HepG2 (cell line): ENCODE measurements at regions not wholly inside any gene's neighbourhood (a gene's known extent, or its start where the extent isn't known, plus 50 kb on each side); places are given as distances from the start of the nearest gene placed in this dataset.
A peak's percentile ranks its signal among the peaks of the same experiment; 100 is the strongest.

Experiments
- ELF3 ChIP-seq: IDR thresholded peaks from 2 replicates; pipeline ENCODE4 v1.6.1; 2016; ENCODE audit warnings: missing genetic modification reagents, missing compliant biosample characterization
- FOSL2 ChIP-seq: sonication (generic); formaldehyde crosslinking; IDR thresholded peaks from 2 replicates; pipeline ENCODE4 v1.4.0; 2020; ENCODE audit warnings: missing genetic modification reagents
- FOXA3 ChIP-seq: IDR thresholded peaks from 2 replicates; pipeline ENCODE4 v1.6.1; 2016; ENCODE audit warnings: missing genetic modification reagents, missing compliant biosample characterization
- FOXO1 ChIP-seq: sonication (generic); formaldehyde crosslinking; IDR thresholded peaks from 2 replicates; pipeline ENCODE4 v1.4.0; 2020; ENCODE audit warnings: missing genetic modification reagents
- HDAC2 ChIP-seq: sonication (generic); formaldehyde crosslinking; IDR thresholded peaks from 2 replicates; pipeline ENCODE4 v1.4.0; 2020; ENCODE audit warnings: missing genetic modification reagents
- KAT8 ChIP-seq: IDR thresholded peaks from 2 replicates; pipeline ENCODE4 v1.6.1; 2016; ENCODE audit warnings: missing genetic modification reagents, missing compliant biosample characterization
- MED1 ChIP-seq: sonication (generic); formaldehyde crosslinking; IDR thresholded peaks from 2 replicates; pipeline ENCODE4 v1.4.0; 2020; ENCODE audit warnings: missing genetic modification reagents
- NBN ChIP-seq: fragments of 450-650 bp; conservative IDR thresholded peaks from 2 replicates; pipeline ENCODE4 v1.6.1; 2017
- SALL1 ChIP-seq: sonication (generic); formaldehyde crosslinking; IDR thresholded peaks from 2 replicates; pipeline ENCODE4 v1.8.0; 2022; ENCODE audit warnings: mild to moderate bottlenecking, missing genetic modification reagents
- SAP130 ChIP-seq: IDR thresholded peaks from 2 replicates; pipeline ENCODE4 v1.6.1; 2016; ENCODE audit warnings: low read depth
- TAF1 ChIP-seq: sonication (generic); formaldehyde crosslinking; IDR thresholded peaks from 2 replicates; pipeline ENCODE4 v1.4.0; 2020; ENCODE audit warnings: missing genetic modification reagents
- YY1 ChIP-seq: IDR thresholded peaks from 2 replicates; pipeline ENCODE4 v1.6.1; 2011; ENCODE audit warnings: low read length, low read depth, moderate library complexity, mild to moderate bottlenecking; ENCODE audit not compliant: insufficient read depth, insufficient replicate concordance
- ZNF263 ChIP-seq: sonication (generic); formaldehyde crosslinking; IDR thresholded peaks from 2 replicates; pipeline ENCODE4 v1.4.0; 2020; ENCODE audit warnings: missing genetic modification reagents
- ZNF460 ChIP-seq: sonication (generic); formaldehyde crosslinking; IDR thresholded peaks from 2 replicates; pipeline ENCODE4 v1.5.1; 2020; ENCODE audit warnings: missing genetic modification reagents, mild to moderate bottlenecking, borderline replicate concordance
- ZNF546 ChIP-seq: sonication (generic); formaldehyde crosslinking; conservative IDR thresholded peaks from 2 replicates; pipeline ENCODE4 v1.8.1; 2023; ENCODE audit warnings: mild to moderate bottlenecking, missing genetic modification reagents
- TF ChIP-seq, protein P1 (sequence below), 2 experiments: sonication (generic) in 1 of 2; formaldehyde crosslinking in 1 of 2; IDR thresholded peaks; 2 replicates each; pipeline versions ENCODE4 v1.4.0 to v1.6.1; 2018 to 2020; ENCODE audit warnings: missing genetic modification reagents in 2 of 2, borderline replicate concordance in 1 of 2, low read depth in 1 of 2, mild to moderate bottlenecking in 1 of 2, missing biosample characterization in 1 of 2
- TF ChIP-seq, protein P2 (sequence below): sonication (generic); formaldehyde crosslinking; IDR thresholded peaks from 2 replicates; pipeline ENCODE4 v1.4.0; 2020; ENCODE audit warnings: missing genetic modification reagents
- TF ChIP-seq, protein P3 (sequence below): sonication (generic); formaldehyde crosslinking; IDR thresholded peaks from 2 replicates; pipeline ENCODE4 v1.5.0; 2020; ENCODE audit warnings: mild to moderate bottlenecking, missing genetic modification reagents

DNA sequence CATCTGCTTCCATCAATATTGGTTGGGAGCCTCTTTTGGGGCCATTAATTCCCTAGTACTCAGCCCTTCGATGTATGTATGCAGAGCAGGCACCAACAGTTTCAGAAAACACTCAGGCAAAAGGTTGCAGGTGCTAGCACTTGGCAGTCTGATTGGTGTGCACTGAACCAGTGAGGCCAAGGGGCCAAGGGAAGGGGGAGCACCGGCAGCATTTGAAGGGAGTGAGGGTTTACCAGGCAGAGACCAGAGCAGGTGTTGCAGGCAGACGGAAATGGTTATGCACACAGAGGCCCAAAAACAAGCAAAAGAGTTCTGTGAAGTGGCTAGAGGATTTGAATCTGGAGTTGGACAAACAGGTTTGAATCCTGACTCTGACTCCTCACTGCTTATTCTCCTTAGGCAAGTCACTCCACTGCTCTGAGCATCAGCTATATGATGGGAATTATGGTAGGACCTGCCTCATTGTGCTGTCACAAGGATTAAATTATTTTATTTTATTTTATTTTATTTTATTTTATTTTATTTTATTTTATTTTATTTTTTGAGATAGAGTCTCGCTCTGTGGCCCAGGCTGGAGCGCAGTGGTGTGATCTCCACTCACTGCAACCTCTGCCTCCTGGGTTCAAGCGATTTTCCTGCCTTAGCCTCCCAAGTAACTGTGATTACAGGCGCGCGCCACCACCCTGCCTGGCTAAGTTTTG, 58.1 kb upstream of the SHLD1 start (continued):
- TF ChIP-seq YY1 (peak; percentile 22), TAF1 (CRISPR knock-in tag) (no peak), ZNF460 (CRISPR knock-in tag) (0 out of 2 replicates have a peak, but pooled peaks have one; percentile 17), FOXA3 (CRISPR knock-in tag) (peak; percentile 34; the same call in 1 of the 2 replicates), KAT8 (CRISPR knock-in tag) (no peak), FOSL2 (CRISPR knock-in tag) (0 out of 2 replicates have a peak, but pooled peaks have one; percentile 24), ELF3 (CRISPR knock-in tag) (peak; percentile 61), NBN (no peak), MED1 (CRISPR knock-in tag) (peak; percentile 44; the same call in 1 of the 2 replicates), SAP130 (CRISPR knock-in tag) (peak; percentile 30; the same call in 1 of the 2 replicates), ZNF546 (no peak), SALL1 (CRISPR knock-in tag) (peak; percentile 44; the same call in 1 of the 2 replicates), ZNF263 (CRISPR knock-in tag) (peak; percentile 93), FOXO1 (CRISPR knock-in tag) (peak; percentile 40; the same call in 1 of the 2 replicates), HDAC2 (CRISPR knock-in tag) (0 out of 2 replicates have a peak, but pooled peaks have one; percentile 25)
- TF ChIP-seq, protein P1, sequence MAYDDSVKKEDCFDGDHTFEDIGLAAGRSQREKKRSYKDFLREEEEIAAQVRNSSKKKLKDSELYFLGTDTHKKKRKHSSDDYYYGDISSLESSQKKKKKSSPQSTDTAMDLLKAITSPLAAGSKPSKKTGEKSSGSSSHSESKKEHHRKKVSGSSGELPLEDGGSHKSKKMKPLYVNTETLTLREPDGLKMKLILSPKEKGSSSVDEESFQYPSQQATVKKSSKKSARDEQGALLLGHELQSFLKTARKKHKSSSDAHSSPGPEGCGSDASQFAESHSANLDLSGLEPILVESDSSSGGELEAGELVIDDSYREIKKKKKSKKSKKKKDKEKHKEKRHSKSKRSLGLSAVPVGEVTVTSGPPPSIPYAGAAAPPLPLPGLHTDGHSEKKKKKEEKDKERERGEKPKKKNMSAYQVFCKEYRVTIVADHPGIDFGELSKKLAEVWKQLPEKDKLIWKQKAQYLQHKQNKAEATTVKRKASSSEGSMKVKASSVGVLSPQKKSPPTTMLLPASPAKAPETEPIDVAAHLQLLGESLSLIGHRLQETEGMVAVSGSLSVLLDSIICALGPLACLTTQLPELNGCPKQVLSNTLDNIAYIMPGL (CRISPR knock-in tag; IDR thresholded peaks at IDR 0.05; ENCODE audit: borderline replicate concordance in 1 of 2, low read depth in 1 of 2) = 0 out of 4 replicates have a peak, but pooled peaks of 1 of the 2 experiments have one; percentile 24
- TF ChIP-seq, protein P2, sequence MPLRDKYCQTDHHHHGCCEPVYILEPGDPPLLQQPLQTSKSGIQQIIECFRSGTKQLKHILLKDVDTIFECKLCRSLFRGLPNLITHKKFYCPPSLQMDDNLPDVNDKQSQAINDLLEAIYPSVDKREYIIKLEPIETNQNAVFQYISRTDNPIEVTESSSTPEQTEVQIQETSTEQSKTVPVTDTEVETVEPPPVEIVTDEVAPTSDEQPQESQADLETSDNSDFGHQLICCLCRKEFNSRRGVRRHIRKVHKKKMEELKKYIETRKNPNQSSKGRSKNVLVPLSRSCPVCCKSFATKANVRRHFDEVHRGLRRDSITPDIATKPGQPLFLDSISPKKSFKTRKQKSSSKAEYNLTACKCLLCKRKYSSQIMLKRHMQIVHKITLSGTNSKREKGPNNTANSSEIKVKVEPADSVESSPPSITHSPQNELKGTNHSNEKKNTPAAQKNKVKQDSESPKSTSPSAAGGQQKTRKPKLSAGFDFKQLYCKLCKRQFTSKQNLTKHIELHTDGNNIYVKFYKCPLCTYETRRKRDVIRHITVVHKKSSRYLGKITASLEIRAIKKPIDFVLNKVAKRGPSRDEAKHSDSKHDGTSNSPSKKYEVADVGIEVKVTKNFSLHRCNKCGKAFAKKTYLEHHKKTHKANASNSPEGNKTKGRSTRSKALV (CRISPR knock-in tag) = no peak
- TF ChIP-seq, protein P3, sequence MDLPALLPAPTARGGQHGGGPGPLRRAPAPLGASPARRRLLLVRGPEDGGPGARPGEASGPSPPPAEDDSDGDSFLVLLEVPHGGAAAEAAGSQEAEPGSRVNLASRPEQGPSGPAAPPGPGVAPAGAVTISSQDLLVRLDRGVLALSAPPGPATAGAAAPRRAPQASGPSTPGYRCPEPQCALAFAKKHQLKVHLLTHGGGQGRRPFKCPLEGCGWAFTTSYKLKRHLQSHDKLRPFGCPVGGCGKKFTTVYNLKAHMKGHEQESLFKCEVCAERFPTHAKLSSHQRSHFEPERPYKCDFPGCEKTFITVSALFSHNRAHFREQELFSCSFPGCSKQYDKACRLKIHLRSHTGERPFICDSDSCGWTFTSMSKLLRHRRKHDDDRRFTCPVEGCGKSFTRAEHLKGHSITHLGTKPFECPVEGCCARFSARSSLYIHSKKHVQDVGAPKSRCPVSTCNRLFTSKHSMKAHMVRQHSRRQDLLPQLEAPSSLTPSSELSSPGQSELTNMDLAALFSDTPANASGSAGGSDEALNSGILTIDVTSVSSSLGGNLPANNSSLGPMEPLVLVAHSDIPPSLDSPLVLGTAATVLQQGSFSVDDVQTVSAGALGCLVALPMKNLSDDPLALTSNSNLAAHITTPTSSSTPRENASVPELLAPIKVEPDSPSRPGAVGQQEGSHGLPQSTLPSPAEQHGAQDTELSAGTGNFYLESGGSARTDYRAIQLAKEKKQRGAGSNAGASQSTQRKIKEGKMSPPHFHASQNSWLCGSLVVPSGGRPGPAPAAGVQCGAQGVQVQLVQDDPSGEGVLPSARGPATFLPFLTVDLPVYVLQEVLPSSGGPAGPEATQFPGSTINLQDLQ = no peak
- TF ChIP-seq, all 625 proteins: peak for 30
